DND-41 (cell line): ENCODE measurements at regions not wholly inside any gene's neighbourhood (a gene's known extent, or its start where the extent isn't known, plus 50 kb on each side); places are given as distances from the start of the nearest gene placed in this dataset.

Experiments
- ATAC-seq: fragments of 200-7000 bp; cut with Tn5 transposase; 3 replicates; pipeline ENCODE4 v1.9.1; 2021; ENCODE audit warnings: low read depth; ENCODE audit not compliant: insufficient read depth
- DNase-seq: peaks from one replicate; pipeline ENCODE4 v3.0.0-alpha.2; 2020
- H2AFZ ChIP-seq: 2 replicates; pipeline ENCODE4 v1.6.0; 2012; ENCODE audit warnings: low read depth, low read length
- H3K27ac ChIP-seq: 2 replicates; pipeline ENCODE4 v1.5.1; 2012; ENCODE audit warnings: low read length, inconsistent platforms
- H3K27me3 ChIP-seq: fragments of 200-600 bp; sonication (generic); 2 replicates; pipeline ENCODE4 v1.6.0; 2012; ENCODE audit warnings: low read length, mild to moderate bottlenecking, inconsistent platforms; ENCODE audit not compliant: insufficient read depth, poor library complexity
- H3K36me3 ChIP-seq: 2 replicates; pipeline ENCODE4 v1.5.1; 2012; ENCODE audit warnings: low read length, inconsistent platforms; ENCODE audit not compliant: insufficient read depth
- H3K4me1 ChIP-seq: 2 replicates; pipeline ENCODE4 v1.5.1; 2012; ENCODE audit warnings: mild to moderate bottlenecking, low read length; ENCODE audit not compliant: insufficient read depth
- H3K4me2 ChIP-seq: 2 replicates; pipeline ENCODE4 v1.6.0; 2012; ENCODE audit warnings: mild to moderate bottlenecking, moderate library complexity, low read length, inconsistent platforms; ENCODE audit not compliant: insufficient read depth
- H3K4me3 ChIP-seq, 2 experiments: fragments of 200-600 bp in 1 of 2; shearing (Covaris generic) in 1 of 2; 2 replicates each; pipeline ENCODE4 v1.5.1; 2012 to 2016; ENCODE audit warnings: inconsistent platforms in 2 of 2, low read length in 2 of 2, mild to moderate bottlenecking in 2 of 2, low read depth in 1 of 2, moderate library complexity in 1 of 2
- H3K79me2 ChIP-seq: 2 replicates; pipeline ENCODE4 v1.6.0; 2012; ENCODE audit warnings: low read length, inconsistent platforms; ENCODE audit not compliant: insufficient read depth
- H3K9ac ChIP-seq: 2 replicates; pipeline ENCODE4 v1.6.0; 2012; ENCODE audit warnings: low read depth, mild to moderate bottlenecking, inconsistent platforms, low read length, moderate library complexity
- H3K9me3 ChIP-seq: 2 replicates; pipeline ENCODE4 v1.5.1; 2012; ENCODE audit warnings: low read length, moderate library complexity, mild to moderate bottlenecking, inconsistent platforms; ENCODE audit not compliant: insufficient read depth, severe bottlenecking
- H4K20me1 ChIP-seq: 2 replicates; pipeline ENCODE4 v1.6.0; 2012; ENCODE audit warnings: low read length; ENCODE audit not compliant: insufficient read depth
- CTCF ChIP-seq: IDR thresholded peaks from 2 replicates; pipeline ENCODE4 v1.5.1; 2012; ENCODE audit warnings: borderline replicate concordance, low read length, moderate library complexity, mild to moderate bottlenecking; ENCODE audit not compliant: poor library complexity, severe bottlenecking; ENCODE audit errors: extremely low read depth
- EZH2 ChIP-seq: IDR thresholded peaks from 3 replicates; pipeline ENCODE4 v1.6.1; 2012; ENCODE audit warnings: borderline replicate concordance, low read depth, mild to moderate bottlenecking, moderate library complexity, low read length, inconsistent platforms; ENCODE audit not compliant: severe bottlenecking

- H3K36me3 ChIP-seq, result no peaks in the 10 kb centered on the region
- no peak for ATAC-seq
- H3K27ac ChIP-seq, result no peak overlapping the region
- no peaks in the 10 kb centered on the region for H3K4me1 ChIP-seq
- no peak overlapping the region for H3K9ac ChIP-seq
- DNase-seq, result no peak
- H3K9me3 ChIP-seq, result no peaks in the 10 kb centered on the region
- H4K20me1 ChIP-seq, result no peaks in the 10 kb centered on the region
- no peaks in the 10 kb centered on the region for H3K79me2 ChIP-seq
- peaks cover 14% of the 10 kb centered on the region for H3K27me3 ChIP-seq
- no peak overlapping the region for H3K4me3 ChIP-seq
- TF ChIP-seq CTCF (no peak), EZH2 (no peak)
- H2AFZ ChIP-seq, result no peak overlapping the region
- no peak overlapping the region for H3K4me2 ChIP-seq
Observed at GRCh38 chr6:156699017-156699421, 78.2 kb upstream of the ARID1B start.

GRCh38 chr6:156698239-156699016 is 78.8 kb upstream of the ARID1B start:
- H3K79me2 ChIP-seq, result no peaks in the 10 kb centered on the region
- DNase-seq (no peak), ATAC-seq (no peak)
- H3K4me1 ChIP-seq, result no peaks in the 10 kb centered on the region
- no peaks in the 10 kb centered on the region for H3K9me3 ChIP-seq
- H3K27me3 ChIP-seq, result peaks cover 14% of the 10 kb centered on the region
- no peak overlapping the region for H3K4me3 ChIP-seq
- no peaks in the 10 kb centered on the region for H4K20me1 ChIP-seq
- no peak overlapping the region for H3K9ac ChIP-seq
- no peak overlapping the region for H3K27ac ChIP-seq
- no peaks in the 10 kb centered on the region for H3K36me3 ChIP-seq
- H3K4me2 ChIP-seq, result no peak overlapping the region
- no peak overlapping the region for H2AFZ ChIP-seq
- TF ChIP-seq CTCF, result no peak
- no peak for TF ChIP-seq EZH2

- Histone ChIP-seq H3K27ac (no peak overlapping the region), H3K27me3 (peaks cover 14% of the 10 kb centered on the region), H2AFZ (no peak overlapping the region), H3K4me2 (no peak overlapping the region), H3K9ac (no peak overlapping the region), H3K36me3 (no peaks in the 10 kb centered on the region), H4K20me1 (no peaks in the 10 kb centered on the region), H3K9me3 (no peaks in the 10 kb centered on the region), H3K79me2 (no peaks in the 10 kb centered on the region), H3K4me1 (no peaks in the 10 kb centered on the region), H3K4me3 (no peak overlapping the region)
- DNase-seq (no peak), ATAC-seq (no peak)
- no peak for TF ChIP-seq CTCF
Observed at GRCh38 chr6:156697225-156697830, 79.8 kb upstream of the ARID1B start.
